SK-N-SH (cell line): ENCODE measurements at regions not wholly inside any gene's neighbourhood (a gene's known extent, or its start where the extent isn't known, plus 50 kb on each side); places are given as distances from the start of the nearest gene placed in this dataset.

Experiments
- CTCF ChIA-PET: fragments of 300-600, 350-600 bp; formaldehyde crosslinking; extraction: SDS; loops from one replicate; lab custom pipeline; 2021; lab: Yijun Ruan, JAX
- POLR2A ChIA-PET: fragments of 350-600 bp; sonication (Branson Sonifier 250); formaldehyde crosslinking; extraction: SDS; loops from one replicate; lab custom pipeline; 2020; ENCODE audit warnings: antibody characterized with exemption, inconsistent platforms; lab: Yijun Ruan, JAX
- DNase-seq: peaks from one replicate; pipeline ENCODE4 v3.0.0; 2012
- H2AFZ ChIP-seq: fragments of 200-600 bp; sonication (generic); 2 replicates; pipeline ENCODE4 v1.8.1; 2016; ENCODE audit warnings: antibody characterized with exemption, mild to moderate bottlenecking, low read depth
- H3F3A ChIP-seq: fragments of 200-600 bp; sonication (generic); replicated peaks from 2 replicates; pipeline ENCODE3; 2016; ENCODE audit warnings: antibody characterized with exemption, mild to moderate bottlenecking; ENCODE audit not compliant: insufficient read depth
- H3K27ac ChIP-seq, 2 experiments: fragments of 200-500 bp in 1 of 2; fragments of 200-600 bp in 1 of 2; sonication (Bioruptor generic) in 1 of 2; sonication (generic), shearing (Covaris generic) in 1 of 2; 2 replicates each; pipeline versions ENCODE4 v1.5.1 to v1.6.1; 2014 to 2016; ENCODE audit warnings: low read depth in 2 of 2, inconsistent platforms in 1 of 2, low read length in 1 of 2, mild to moderate bottlenecking in 1 of 2, mixed read lengths in 1 of 2
- H3K27me3 ChIP-seq: fragments of 200-600 bp; sonication (generic), shearing (Covaris generic); 2 replicates; pipeline ENCODE4 v1.6.1; 2016; ENCODE audit warnings: mixed run types; ENCODE audit not compliant: insufficient read depth
- H3K36me3 ChIP-seq, 2 experiments: fragments of 200-500 bp in 1 of 2; fragments of 200-600 bp in 1 of 2; sonication (Bioruptor generic) in 1 of 2; sonication (generic) in 1 of 2; replicated peaks in 1 of 2; 2 replicates each; pipeline versions ENCODE3 to v1.5.1; 2014 to 2016; ENCODE audit warnings: low read length in 1 of 2, mild to moderate bottlenecking in 1 of 2; ENCODE audit not compliant: insufficient read depth in 2 of 2, control insufficient read depth in 1 of 2
- H3K4me1 ChIP-seq, 2 experiments: fragments of 200-500 bp in 1 of 2; fragments of 200-600 bp in 1 of 2; sonication (Bioruptor generic) in 1 of 2; sonication (generic), shearing (Covaris generic) in 1 of 2; 2 replicates each; pipeline versions ENCODE4 v1.5.1 to v1.6.1; 2014 to 2016; ENCODE audit warnings: low read depth in 1 of 2, low read length in 1 of 2, mixed run types in 1 of 2; ENCODE audit not compliant: insufficient read depth in 2 of 2, control insufficient read depth in 1 of 2
- H3K4me2 ChIP-seq: fragments of 200-600 bp; sonication (generic), shearing (Covaris generic); 2 replicates; pipeline ENCODE4 v1.6.1; 2017; ENCODE audit warnings: mixed run types
- H3K4me3 ChIP-seq, 2 experiments: fragments of 200-500 bp in 1 of 2; fragments of 200-600 bp in 1 of 2; sonication (Bioruptor generic) in 1 of 2; sonication (generic), shearing (Covaris generic) in 1 of 2; 2 replicates each; pipeline versions ENCODE4 v1.5.1 to v1.8.1; 2014 to 2016; ENCODE audit warnings: low read depth in 2 of 2, inconsistent platforms in 1 of 2, low read length in 1 of 2, mild to moderate bottlenecking in 1 of 2, mixed read lengths in 1 of 2, moderate library complexity in 1 of 2
- H3K79me2 ChIP-seq: fragments of 200-600 bp; sonication (generic); 2 replicates; pipeline ENCODE4 v1.8.1; 2017; ENCODE audit warnings: mild to moderate bottlenecking; ENCODE audit not compliant: insufficient read depth
- H3K9ac ChIP-seq: fragments of 200-600 bp; sonication (generic); 2 replicates; pipeline ENCODE4 v1.6.1; 2017; ENCODE audit warnings: mixed run types
- H3K9me2 ChIP-seq: fragments of 200-600 bp; sonication (generic); 2 replicates; pipeline ENCODE4 v1.6.1; 2017; ENCODE audit warnings: mixed run types
- H3K9me3 ChIP-seq: fragments of 200-600 bp; sonication (generic); 2 replicates; pipeline ENCODE4 v1.6.1; 2017; ENCODE audit warnings: mixed run types, mild to moderate bottlenecking, moderate library complexity
- H4K20me1 ChIP-seq: fragments of 200-600 bp; sonication (generic); 2 replicates; pipeline ENCODE4 v1.6.1; 2017; ENCODE audit warnings: mild to moderate bottlenecking, mixed run types; ENCODE audit not compliant: insufficient read depth
- EP300 ChIP-seq, 2 experiments: IDR thresholded peaks; 2 replicates each; pipeline versions ENCODE4 v1.4.0 to v1.6.1; 2012; ENCODE audit warnings: borderline replicate concordance in 1 of 2, low read depth in 1 of 2, low read length in 1 of 2
- EZH2phosphoT487 ChIP-seq: fragments of 200-600 bp; sonication (generic); IDR thresholded peaks from 2 replicates; pipeline ENCODE4 v1.6.1; 2017; ENCODE audit warnings: low read depth, mixed run types, mild to moderate bottlenecking, antibody characterized with exemption, moderate library complexity, borderline replicate concordance
- FOXM1 ChIP-seq: IDR thresholded peaks from 2 replicates; pipeline ENCODE4 v1.4.0; 2012; ENCODE audit warnings: low read depth, mild to moderate bottlenecking
- GABPA ChIP-seq: IDR thresholded peaks from 2 replicates; pipeline ENCODE4 v1.4.0; 2012; ENCODE audit warnings: low read depth, mild to moderate bottlenecking
- MAX ChIP-seq: IDR thresholded peaks from 2 replicates; pipeline ENCODE4 v1.4.0; 2012; ENCODE audit warnings: low read depth
- MEF2A ChIP-seq: IDR thresholded peaks from 2 replicates; pipeline ENCODE4 v1.4.0; 2012; ENCODE audit warnings: low read depth, borderline replicate concordance
- RFX5 ChIP-seq: IDR thresholded peaks from 2 replicates; pipeline ENCODE4 v1.6.1; 2012; ENCODE audit warnings: mild to moderate bottlenecking, improper control_type of control experiment, low read length
- RXRA ChIP-seq: IDR thresholded peaks from 2 replicates; pipeline ENCODE4 v1.4.0; 2012; ENCODE audit warnings: low read depth, mild to moderate bottlenecking, borderline replicate concordance
- TCF12 ChIP-seq: IDR thresholded peaks from 2 replicates; pipeline ENCODE4 v1.4.0; 2012
- TEAD4 ChIP-seq: IDR thresholded peaks from 2 replicates; pipeline ENCODE4 v1.4.0; 2012; ENCODE audit warnings: mild to moderate bottlenecking, borderline replicate concordance; ENCODE audit not compliant: insufficient read depth
- WGBS: methylation state at CpG from one replicate; pipeline ENCODE4 v1.1.6; 2017; ENCODE audit warnings: low lambda C conversion rate; 5-methylcytosine and 5-hydroxymethylcytosine counted together
- TF ChIP-seq, protein P1 (sequence below): fragments of 200-600 bp; sonication (generic); IDR thresholded peaks from 2 replicates; pipeline ENCODE4 v1.6.1; 2017; ENCODE audit warnings: antibody characterized with exemption, mild to moderate bottlenecking, moderate library complexity
- TF ChIP-seq, protein P2 (sequence below): fragments of 150-350 bp; IDR thresholded peaks from 2 replicates; pipeline ENCODE4 v1.6.1; 2016; ENCODE audit warnings: mild to moderate bottlenecking, low read depth, low read length

GRCh38 chr5:155919725-155920124, 407.2 kb upstream of the SGCD start:
- no peaks in the 10 kb centered on the region for H3K4me1 ChIP-seq
- H3K36me3 ChIP-seq: no peaks in the 10 kb centered on the region
- CTCF ChIA-PET: no interaction called here
- no peaks in the 10 kb centered on the region for H3K79me2 ChIP-seq
- no peaks in the 10 kb centered on the region for H3K9me2 ChIP-seq
- no peak for TF ChIP-seq RXRA
- TF ChIP-seq, protein P1, sequence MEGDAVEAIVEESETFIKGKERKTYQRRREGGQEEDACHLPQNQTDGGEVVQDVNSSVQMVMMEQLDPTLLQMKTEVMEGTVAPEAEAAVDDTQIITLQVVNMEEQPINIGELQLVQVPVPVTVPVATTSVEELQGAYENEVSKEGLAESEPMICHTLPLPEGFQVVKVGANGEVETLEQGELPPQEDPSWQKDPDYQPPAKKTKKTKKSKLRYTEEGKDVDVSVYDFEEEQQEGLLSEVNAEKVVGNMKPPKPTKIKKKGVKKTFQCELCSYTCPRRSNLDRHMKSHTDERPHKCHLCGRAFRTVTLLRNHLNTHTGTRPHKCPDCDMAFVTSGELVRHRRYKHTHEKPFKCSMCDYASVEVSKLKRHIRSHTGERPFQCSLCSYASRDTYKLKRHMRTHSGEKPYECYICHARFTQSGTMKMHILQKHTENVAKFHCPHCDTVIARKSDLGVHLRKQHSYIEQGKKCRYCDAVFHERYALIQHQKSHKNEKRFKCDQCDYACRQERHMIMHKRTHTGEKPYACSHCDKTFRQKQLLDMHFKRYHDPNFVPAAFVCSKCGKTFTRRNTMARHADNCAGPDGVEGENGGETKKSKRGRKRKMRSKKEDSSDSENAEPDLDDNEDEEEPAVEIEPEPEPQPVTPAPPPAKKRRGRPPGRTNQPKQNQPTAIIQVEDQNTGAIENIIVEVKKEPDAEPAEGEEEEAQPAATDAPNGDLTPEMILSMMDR: no peak
- no peak for TF ChIP-seq MEF2A
- TF ChIP-seq TEAD4: no peak
- no peak for TF ChIP-seq EP300 (IDR thresholded peaks at IDR 0.05; ENCODE audit: borderline replicate concordance in 1 of 2, low read depth in 1 of 2, low read length in 1 of 2)
- TF ChIP-seq RFX5: no peak
- TF ChIP-seq, protein P2, sequence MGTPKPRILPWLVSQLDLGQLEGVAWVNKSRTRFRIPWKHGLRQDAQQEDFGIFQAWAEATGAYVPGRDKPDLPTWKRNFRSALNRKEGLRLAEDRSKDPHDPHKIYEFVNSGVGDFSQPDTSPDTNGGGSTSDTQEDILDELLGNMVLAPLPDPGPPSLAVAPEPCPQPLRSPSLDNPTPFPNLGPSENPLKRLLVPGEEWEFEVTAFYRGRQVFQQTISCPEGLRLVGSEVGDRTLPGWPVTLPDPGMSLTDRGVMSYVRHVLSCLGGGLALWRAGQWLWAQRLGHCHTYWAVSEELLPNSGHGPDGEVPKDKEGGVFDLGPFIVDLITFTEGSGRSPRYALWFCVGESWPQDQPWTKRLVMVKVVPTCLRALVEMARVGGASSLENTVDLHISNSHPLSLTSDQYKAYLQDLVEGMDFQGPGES: no peak
- TF ChIP-seq GABPA: no peak
- TF ChIP-seq, all 33 proteins: peak for 0
- H3K9ac ChIP-seq: no peak overlapping the region
- H3K9me3 ChIP-seq: no peaks in the 10 kb centered on the region
- no peak for DNase-seq
- H3K27me3 ChIP-seq: no peaks in the 10 kb centered on the region
- POLR2A ChIA-PET: no interaction called here
- no peaks in the 10 kb centered on the region for H4K20me1 ChIP-seq
- WGBS: 23% methylated on average over 2 of the region's 2 CpGs
- H3K4me2 ChIP-seq: no peak overlapping the region
- H2AFZ ChIP-seq: no peak overlapping the region
- H3F3A ChIP-seq: no peaks in the 10 kb centered on the region
- H3K27ac ChIP-seq: no peak overlapping the region
- H3K4me3 ChIP-seq: no peak overlapping the region

GRCh38 chr5:155921621-155922020, 405.3 kb upstream of the SGCD start:
- Histone ChIP-seq H3K79me2 (no peaks in the 10 kb centered on the region), H3F3A (no peaks in the 10 kb centered on the region), H3K4me2 (no peak overlapping the region), H3K27me3 (no peaks in the 10 kb centered on the region), H3K27ac (no peak overlapping the region), H4K20me1 (no peaks in the 10 kb centered on the region), H3K4me1 (no peaks in the 10 kb centered on the region), H3K9me2 (no peaks in the 10 kb centered on the region), H2AFZ (no peak overlapping the region), H3K36me3 (no peaks in the 10 kb centered on the region), H3K4me3 (no peak overlapping the region), H3K9ac (no peak overlapping the region), H3K9me3 (no peaks in the 10 kb centered on the region)
- TF ChIP-seq MAX (no peak), FOXM1 (no peak), EZH2phosphoT487 (no peak), TCF12 (no peak)
- CTCF ChIA-PET: no interaction called here
- POLR2A ChIA-PET: no interaction called here
- DNase-seq: no peak
- 33% methylated on average over 3 of the region's 3 CpGs for WGBS
